HG03025 (cell line): ENCODE measurements at regions not wholly inside any gene's neighbourhood (a gene's known extent, or its start where the extent isn't known, plus 50 kb on each side); places are given as distances from the start of the nearest gene placed in this dataset.
"Not testable (repeated sequence)": the region's sequence is repeated elsewhere in the genome, so short reads cannot be mapped to it uniquely, and the experiment has no call there.

Experiments used
- ATAC-seq: cut with Tn5 transposase; IDR thresholded peaks from one replicate; pipeline ENCODE4 v1.9.1; 2021; ENCODE audit warnings: mild to moderate bottlenecking, moderate library complexity; ENCODE audit not compliant: unreplicated experiment, low FRiP score

GRCh38 chr2:7417845-7418742 is 500.9 kb downstream of the RNF144A start:
- ATAC-seq: no peak

GRCh38 chr2:7419186-7419585 is 502.0 kb downstream of the RNF144A start:
- no peak for ATAC-seq

GRCh38 chr2:7419814-7420311 is 502.7 kb downstream of the RNF144A start:
- no peak for ATAC-seq

GRCh38 chr2:7420530-7420929 is 503.3 kb downstream of the RNF144A start:
- ATAC-seq: no peak

GRCh38 chr2:7424481-7424880 is 507.3 kb downstream of the RNF144A start:
- ATAC-seq: no peak

- no peak for ATAC-seq
Observed at GRCh38 chr2:7427293-7428060, 510.3 kb downstream of the RNF144A start.

GRCh38 chr2:7428454-7429204 is 511.4 kb downstream of the RNF144A start:
- no peak for ATAC-seq

- no peak for ATAC-seq
Observed at GRCh38 chr2:7429733-7430132, 512.5 kb downstream of the RNF144A start.

- no peak for ATAC-seq
Observed at GRCh38 chr2:7430421-7430868, 513.2 kb downstream of the RNF144A start.

- peak; percentile 62 for ATAC-seq
Observed at GRCh38 chr2:7430869-7431641, 513.8 kb downstream of the RNF144A start.

GRCh38 chr2:7432436-7432835 is 515.2 kb downstream of the RNF144A start:
- no peak for ATAC-seq

GRCh38 chr2:7436096-7436906 is 519.1 kb downstream of the RNF144A start:
- ATAC-seq: no peak

GRCh38 chr2:7437141-7437540 is 519.9 kb downstream of the RNF144A start:
- no peak for ATAC-seq

- no peak for ATAC-seq
Observed at GRCh38 chr2:7437716-7438632, 520.8 kb downstream of the RNF144A start.

- ATAC-seq: no peak
Observed at GRCh38 chr2:7438855-7439254, 521.6 kb downstream of the RNF144A start.

- no peak for ATAC-seq
Observed at GRCh38 chr2:7440977-7441376, 523.8 kb downstream of the RNF144A start.

- not testable (repeated sequence) for ATAC-seq
Observed at GRCh38 chr2:7441841-7442240, 524.6 kb downstream of the RNF144A start.

GRCh38 chr2:7444626-7445025 is 527.4 kb downstream of the RNF144A start:
- ATAC-seq: no peak
